Fibroblast of lung (primary cell): ENCODE measurements at regions not wholly inside any gene's neighbourhood (a gene's known extent, or its start where the extent isn't known, plus 50 kb on each side); places are given as distances from the start of the nearest gene placed in this dataset.

Source experiments
- DNase-seq, 2 donors: peaks; one replicate each; pipeline versions ENCODE4 v3.0.0 to v3.0.0-alpha.2; 2010; ENCODE audit warnings: low read depth in 2 of 2
- H2AFZ ChIP-seq: 2 replicates; pipeline ENCODE4 v1.5.1; 2012; ENCODE audit warnings: low read length, control low read depth, inconsistent platforms
- H3K27ac ChIP-seq: 2 replicates; pipeline ENCODE4 v1.5.1; 2011; ENCODE audit warnings: low read length, control low read depth; ENCODE audit not compliant: insufficient read depth
- H3K27me3 ChIP-seq: 2 replicates; pipeline ENCODE4 v1.5.1; 2011; ENCODE audit warnings: mild to moderate bottlenecking, low read length; ENCODE audit not compliant: control insufficient read depth, insufficient read depth
- H3K36me3 ChIP-seq: 2 replicates; pipeline ENCODE4 v1.5.1; 2011; ENCODE audit warnings: low read length; ENCODE audit not compliant: control insufficient read depth, insufficient read depth
- H3K4me1 ChIP-seq: 2 replicates; pipeline ENCODE4 v1.5.1; 2011; ENCODE audit warnings: low read length; ENCODE audit not compliant: control insufficient read depth, insufficient read depth; ENCODE audit errors: extremely low read depth
- H3K4me2 ChIP-seq: 2 replicates; pipeline ENCODE4 v1.5.1; 2011; ENCODE audit warnings: low read length, control low read depth; ENCODE audit not compliant: insufficient read depth; ENCODE audit errors: extremely low read depth
- H3K4me3 ChIP-seq, 4 experiments: fragments of 200-600 bp in 1 of 4; sonication (generic) in 1 of 4; replicated peaks in 1 of 4; 2 replicates each; pipeline ENCODE4 v1.5.1; 2011 to 2016; ENCODE audit warnings: low read length in 4 of 4, low read depth in 3 of 4, mild to moderate bottlenecking in 3 of 4, control low read depth in 2 of 4, inconsistent platforms in 1 of 4, mixed read lengths in 1 of 4; ENCODE audit not compliant: insufficient read depth in 1 of 4; ENCODE audit errors: control extremely low read depth in 1 of 4
- H3K79me2 ChIP-seq: 2 replicates; pipeline ENCODE4 v1.5.1; 2012; ENCODE audit warnings: mild to moderate bottlenecking, low read length, inconsistent platforms; ENCODE audit not compliant: control insufficient read depth, insufficient read depth
- H3K9ac ChIP-seq: 2 replicates; pipeline ENCODE4 v1.5.1; 2011; ENCODE audit warnings: mild to moderate bottlenecking, low read length, control low read depth; ENCODE audit not compliant: insufficient read depth
- H3K9me3 ChIP-seq: 2 replicates; pipeline ENCODE4 v1.5.1; 2012; ENCODE audit warnings: low read depth, low read length; ENCODE audit not compliant: control insufficient read depth, insufficient read depth
- H4K20me1 ChIP-seq: 2 replicates; pipeline ENCODE4 v1.5.1; 2011; ENCODE audit warnings: low read length; ENCODE audit not compliant: control insufficient read depth, insufficient read depth; ENCODE audit errors: extremely low read depth
- EZH2 ChIP-seq: IDR thresholded peaks from 2 replicates; pipeline ENCODE4 v1.5.1; 2012; ENCODE audit warnings: low read length, control low read depth, mild to moderate bottlenecking; ENCODE audit errors: missing control alignments
- TF ChIP-seq, protein P1 (sequence below), 2 donors: IDR thresholded peaks in 1 of 2; conservative IDR thresholded peaks in 1 of 2; 1 replicate in 1 of 2; 2 replicates in 1 of 2; pipeline ENCODE4 v1.5.1; 2011 to 2012; ENCODE audit warnings: low read length in 2 of 2, control low read depth in 1 of 2, inconsistent platforms in 1 of 2, low read depth in 1 of 2, mild to moderate bottlenecking in 1 of 2

DNA sequence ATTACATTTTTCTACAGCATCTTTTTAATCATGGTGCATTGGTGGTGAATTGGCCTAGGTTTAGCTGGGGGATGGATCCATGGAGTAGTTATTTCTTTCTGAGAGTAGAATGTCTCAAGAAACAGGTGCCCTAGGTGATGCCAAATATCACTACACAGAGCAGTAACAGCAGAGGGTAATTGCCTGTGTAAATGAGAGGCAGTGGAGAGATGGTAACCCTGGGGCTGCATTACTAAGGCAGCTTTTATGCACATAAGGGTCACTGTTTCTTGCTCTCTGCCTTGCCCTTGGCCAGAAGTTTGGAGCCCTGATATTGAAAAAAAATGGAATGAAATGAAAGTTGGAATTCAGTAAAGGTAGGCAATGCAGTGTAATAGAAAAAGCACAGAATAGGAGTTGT is 604.0 kb downstream of the NOVA1 start:
- no peak overlapping the region for H2AFZ ChIP-seq
- H3K79me2 ChIP-seq, result no peaks in the 10 kb centered on the region
- no peaks in the 10 kb centered on the region for H4K20me1 ChIP-seq
- H3K4me3 ChIP-seq, result no peak overlapping the region
- no peaks in the 10 kb centered on the region for H3K4me1 ChIP-seq
- H3K9me3 ChIP-seq, result no peaks in the 10 kb centered on the region
- no peak for DNase-seq
- no peak overlapping the region for H3K9ac ChIP-seq
- TF ChIP-seq, protein P1, sequence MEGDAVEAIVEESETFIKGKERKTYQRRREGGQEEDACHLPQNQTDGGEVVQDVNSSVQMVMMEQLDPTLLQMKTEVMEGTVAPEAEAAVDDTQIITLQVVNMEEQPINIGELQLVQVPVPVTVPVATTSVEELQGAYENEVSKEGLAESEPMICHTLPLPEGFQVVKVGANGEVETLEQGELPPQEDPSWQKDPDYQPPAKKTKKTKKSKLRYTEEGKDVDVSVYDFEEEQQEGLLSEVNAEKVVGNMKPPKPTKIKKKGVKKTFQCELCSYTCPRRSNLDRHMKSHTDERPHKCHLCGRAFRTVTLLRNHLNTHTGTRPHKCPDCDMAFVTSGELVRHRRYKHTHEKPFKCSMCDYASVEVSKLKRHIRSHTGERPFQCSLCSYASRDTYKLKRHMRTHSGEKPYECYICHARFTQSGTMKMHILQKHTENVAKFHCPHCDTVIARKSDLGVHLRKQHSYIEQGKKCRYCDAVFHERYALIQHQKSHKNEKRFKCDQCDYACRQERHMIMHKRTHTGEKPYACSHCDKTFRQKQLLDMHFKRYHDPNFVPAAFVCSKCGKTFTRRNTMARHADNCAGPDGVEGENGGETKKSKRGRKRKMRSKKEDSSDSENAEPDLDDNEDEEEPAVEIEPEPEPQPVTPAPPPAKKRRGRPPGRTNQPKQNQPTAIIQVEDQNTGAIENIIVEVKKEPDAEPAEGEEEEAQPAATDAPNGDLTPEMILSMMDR (conservative IDR thresholded peaks at IDR 0.05 in 1 of 2, IDR thresholded peaks at IDR 0.05 in 1 of 2; ENCODE audit: low read depth in 1 of 2, low read length in 2 of 2), result no peak
- TF ChIP-seq EZH2, result no peak
- no peaks in the 10 kb centered on the region for H3K27me3 ChIP-seq
- H3K36me3 ChIP-seq, result no peaks in the 10 kb centered on the region
- no peak overlapping the region for H3K4me2 ChIP-seq
- no peak overlapping the region for H3K27ac ChIP-seq

- H3K79me2 ChIP-seq, result no peaks in the 10 kb centered on the region
- no peak overlapping the region for H3K4me2 ChIP-seq
- DNase-seq, result no peak
- no peaks in the 10 kb centered on the region for H3K36me3 ChIP-seq
- TF ChIP-seq EZH2, result no peak
- TF ChIP-seq, protein P1 (conservative IDR thresholded peaks at IDR 0.05 in 1 of 2, IDR thresholded peaks at IDR 0.05 in 1 of 2; ENCODE audit: low read depth in 1 of 2, low read length in 2 of 2), result no peak
- H3K4me3 ChIP-seq, result no peak overlapping the region
- no peaks in the 10 kb centered on the region for H4K20me1 ChIP-seq
- no peaks in the 10 kb centered on the region for H3K4me1 ChIP-seq
- H3K9ac ChIP-seq, result no peak overlapping the region
- H3K9me3 ChIP-seq, result no peaks in the 10 kb centered on the region
- no peak overlapping the region for H2AFZ ChIP-seq
- no peak overlapping the region for H3K27ac ChIP-seq
- no peaks in the 10 kb centered on the region for H3K27me3 ChIP-seq
Measured at GRCh38 chr14:25988536-25988935, 609.3 kb downstream of the NOVA1 start.

DNA sequence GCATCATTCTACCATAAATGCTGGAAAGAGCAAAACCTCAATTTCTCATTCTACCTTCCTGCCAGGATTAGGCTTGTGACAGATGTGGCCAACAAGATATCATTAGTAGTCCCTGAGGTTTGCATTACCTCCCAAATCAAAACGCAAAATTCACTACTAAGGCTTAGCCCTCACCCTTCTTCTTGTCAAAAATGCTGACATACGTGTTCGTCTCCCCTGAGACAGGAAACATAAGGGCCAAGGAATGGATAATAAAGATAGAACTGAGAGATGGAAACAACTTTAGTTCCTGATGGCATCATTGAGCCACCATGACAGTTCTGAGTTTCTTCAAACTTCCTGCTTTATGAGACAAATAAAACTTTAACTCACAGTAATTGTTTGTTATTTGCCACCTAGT is 642.1 kb downstream of the NOVA1 start:
- TF ChIP-seq EZH2, result no peak
- TF ChIP-seq, protein P1 (conservative IDR thresholded peaks at IDR 0.05 in 1 of 2, IDR thresholded peaks at IDR 0.05 in 1 of 2; ENCODE audit: low read depth in 1 of 2, low read length in 2 of 2), result no peak
- no peak overlapping the region for H3K4me2 ChIP-seq
- no peaks in the 10 kb centered on the region for H3K9me3 ChIP-seq
- no peaks in the 10 kb centered on the region for H3K27me3 ChIP-seq
- H2AFZ ChIP-seq, result no peak overlapping the region
- no peaks in the 10 kb centered on the region for H3K79me2 ChIP-seq
- H3K27ac ChIP-seq, result no peak overlapping the region
- H4K20me1 ChIP-seq, result no peaks in the 10 kb centered on the region
- no peaks in the 10 kb centered on the region for H3K36me3 ChIP-seq
- H3K9ac ChIP-seq, result no peak overlapping the region
- no peak for DNase-seq
- H3K4me3 ChIP-seq, result no peak overlapping the region
- H3K4me1 ChIP-seq, result no peaks in the 10 kb centered on the region
